CD4-positive, alpha-beta T cell treated with Interleukin-17A for 1 hour (primary cell): ENCODE measurements at regions not wholly inside any gene's neighbourhood (a gene's known extent, or its start where the extent isn't known, plus 50 kb on each side); places are given as distances from the start of the nearest gene placed in this dataset.
"Not testable (repeated sequence)": the region's sequence is repeated elsewhere in the genome, so short reads cannot be mapped to it uniquely, and the experiment has no call there.

Experiments used
- DNase-seq: peaks from one replicate; pipeline ENCODE4 v3.0.0-alpha.2; 2020

GRCh38 chr17:70527364-70527888 is 358.1 kb downstream of the KCNJ2 start:
- no peak for DNase-seq

GRCh38 chr17:70533427-70533826 is 364.1 kb downstream of the KCNJ2 start:
- no peak for DNase-seq

- no peak for DNase-seq
Observed at GRCh38 chr17:70535986-70536385, 366.7 kb downstream of the KCNJ2 start.

- DNase-seq: no peak
Observed at GRCh38 chr17:70539132-70539924, 370.0 kb downstream of the KCNJ2 start.

- DNase-seq: no peak
Observed at GRCh38 chr17:70542876-70543275, 373.5 kb downstream of the KCNJ2 start.

- no peak for DNase-seq
Observed at GRCh38 chr17:70544317-70544716, 375.0 kb downstream of the KCNJ2 start.

- DNase-seq: peak; percentile 21
Observed at GRCh38 chr17:70552230-70552981, 383.1 kb downstream of the KCNJ2 start.

GRCh38 chr17:70552982-70553334 is 383.6 kb downstream of the KCNJ2 start:
- no peak for DNase-seq

GRCh38 chr17:70555723-70556122 is 386.4 kb downstream of the KCNJ2 start:
- no peak for DNase-seq

- no peak for DNase-seq
Observed at GRCh38 chr17:70558821-70559220, 389.5 kb downstream of the KCNJ2 start.

GRCh38 chr17:70560471-70560870 is 391.1 kb downstream of the KCNJ2 start:
- no peak for DNase-seq

- no peak for DNase-seq
Observed at GRCh38 chr17:70562137-70562536, 392.8 kb downstream of the KCNJ2 start.

- no peak for DNase-seq
Observed at GRCh38 chr17:70563281-70563820, 394.0 kb downstream of the KCNJ2 start.

- DNase-seq: no peak
Observed at GRCh38 chr17:70564006-70564620, 394.8 kb downstream of the KCNJ2 start.

- no peak for DNase-seq
Observed at GRCh38 chr17:70569128-70569527, 399.8 kb downstream of the KCNJ2 start.

GRCh38 chr17:70577456-70577855 is 408.1 kb downstream of the KCNJ2 start:
- DNase-seq: no peak

GRCh38 chr17:70581459-70581858 is 412.1 kb downstream of the KCNJ2 start:
- no peak for DNase-seq

- no peak for DNase-seq
Observed at GRCh38 chr17:70582777-70583176, 413.4 kb downstream of the KCNJ2 start.

GRCh38 chr17:70584255-70584654 is 414.9 kb downstream of the KCNJ2 start:
- no peak for DNase-seq

- no peak for DNase-seq
Observed at GRCh38 chr17:70588003-70588402, 418.7 kb downstream of the KCNJ2 start.

- no peak for DNase-seq
Observed at GRCh38 chr17:70597774-70598173, 428.4 kb downstream of the KCNJ2 start.

- DNase-seq: no peak
Observed at GRCh38 chr17:70599198-70599597, 429.9 kb downstream of the KCNJ2 start.

GRCh38 chr17:70599945-70600344 is 430.6 kb downstream of the KCNJ2 start:
- DNase-seq: not testable (repeated sequence)
